Suprapubic skin (tissue), 4 donors: ENCODE measurements at regions not wholly inside any gene's neighbourhood (a gene's known extent, or its start where the extent isn't known, plus 50 kb on each side); places are given as distances from the start of the nearest gene placed in this dataset.

Source experiments
- DNase-seq, 2 donors: peaks; one replicate each; pipeline ENCODE4 v3.0.0-alpha.2; 2019; ENCODE audit warnings: low spot score in 2 of 2
- H3K27ac ChIP-seq: fragments of 200-600 bp; sonication (generic); one replicate; pipeline ENCODE4 v1.5.1; 2019
- H3K27me3 ChIP-seq: fragments of 200-600 bp; sonication (generic); one replicate; pipeline ENCODE4 v1.5.1; 2019
- H3K36me3 ChIP-seq: fragments of 200-600 bp; sonication (generic); one replicate; pipeline ENCODE4 v1.5.1; 2019
- H3K4me1 ChIP-seq: fragments of 200-600 bp; sonication (generic); one replicate; pipeline ENCODE4 v1.5.1; 2019
- H3K4me3 ChIP-seq: fragments of 200-600 bp; sonication (generic); one replicate; pipeline ENCODE4 v1.5.1; 2019; ENCODE audit warnings: mild to moderate bottlenecking
- H3K9me3 ChIP-seq: fragments of 200-600 bp; sonication (generic); one replicate; pipeline ENCODE4 v1.5.1; 2019
- CTCF ChIP-seq, 2 donors: fragments of 200-600 bp in 1 of 2; fragments of 450-650 bp in 1 of 2; sonication (generic) in 1 of 2; IDR thresholded peaks; one replicate each; pipeline ENCODE4 v1.5.1; 2016 to 2019; ENCODE audit warnings: antibody characterized with exemption in 2 of 2, mild to moderate bottlenecking in 1 of 2, moderate library complexity in 1 of 2
- EP300 ChIP-seq: sonication (generic); formaldehyde crosslinking; IDR thresholded peaks from one replicate; pipeline ENCODE4 v1.6.1; 2017; ENCODE audit warnings: antibody characterized with exemption
- POLR2A ChIP-seq, 2 donors: fragments of 450-650 bp; IDR thresholded peaks; one replicate each; pipeline ENCODE4 v1.6.1; 2017; ENCODE audit warnings: antibody characterized with exemption in 2 of 2, mild to moderate bottlenecking in 2 of 2, moderate library complexity in 2 of 2
- POLR2AphosphoS5 ChIP-seq, 3 donors: sonication (generic); formaldehyde crosslinking; IDR thresholded peaks; one replicate each; pipeline ENCODE4 v1.6.1; 2017; ENCODE audit warnings: antibody characterized with exemption in 3 of 3
- WGBS: methylation state at CpG from one replicate; pipeline ENCODE4 v1.1.5; 2018; 5-methylcytosine and 5-hydroxymethylcytosine counted together

GRCh38 chr13:109611912-109612691, 174.3 kb downstream of the IRS2 start:
- whole genome bisulfite sequencing: 66% methylated on average over 3 of the region's 3 CpGs
- H3K36me3 ChIP-seq: no peaks in the 10 kb centered on the region
- H3K4me1 ChIP-seq: no peaks in the 10 kb centered on the region
- H3K27ac ChIP-seq: no peak overlapping the region
- no peak for DNase-seq
- H3K9me3 ChIP-seq: no peaks in the 10 kb centered on the region
- H3K27me3 ChIP-seq: no peaks in the 10 kb centered on the region
- no peak for TF ChIP-seq POLR2AphosphoS5 (IDR thresholded peaks at IDR 0.05)
- TF ChIP-seq POLR2A (IDR thresholded peaks at IDR 0.05): no peak
- TF ChIP-seq CTCF (IDR thresholded peaks at IDR 0.05): no peak
- TF ChIP-seq EP300: no peak
- no peak overlapping the region for H3K4me3 ChIP-seq

- no peak overlapping the region for H3K27ac ChIP-seq
- no peak for TF ChIP-seq EP300
- TF ChIP-seq POLR2AphosphoS5 (IDR thresholded peaks at IDR 0.05): no peak
- TF ChIP-seq POLR2A (IDR thresholded peaks at IDR 0.05): no peak
- no peak for TF ChIP-seq CTCF (IDR thresholded peaks at IDR 0.05)
- 70% methylated on average over 4 of the region's 4 CpGs for whole genome bisulfite sequencing
- no peaks in the 10 kb centered on the region for H3K36me3 ChIP-seq
- DNase-seq: no peak
- no peaks in the 10 kb centered on the region for H3K27me3 ChIP-seq
- H3K9me3 ChIP-seq: no peaks in the 10 kb centered on the region
- H3K4me3 ChIP-seq: no peak overlapping the region
- H3K4me1 ChIP-seq: no peaks in the 10 kb centered on the region
Measured at GRCh38 chr13:109610517-109610916, 175.9 kb downstream of the IRS2 start.

- no peaks in the 10 kb centered on the region for H3K27me3 ChIP-seq
- 93% methylated on average over 3 of the region's 3 CpGs for WGBS
- no peak for TF ChIP-seq POLR2AphosphoS5 (IDR thresholded peaks at IDR 0.05)
- no peak for TF ChIP-seq POLR2A (IDR thresholded peaks at IDR 0.05)
- TF ChIP-seq CTCF (IDR thresholded peaks at IDR 0.05): no peak
- no peak for TF ChIP-seq EP300
- DNase-seq: no peak
- no peak overlapping the region for H3K27ac ChIP-seq
- no peak overlapping the region for H3K4me3 ChIP-seq
- no peaks in the 10 kb centered on the region for H3K4me1 ChIP-seq
- H3K9me3 ChIP-seq: no peaks in the 10 kb centered on the region
- no peaks in the 10 kb centered on the region for H3K36me3 ChIP-seq
Measured at GRCh38 chr13:109608503-109608902, 177.9 kb downstream of the IRS2 start.

GRCh38 chr13:109608059-109608458, 178.3 kb downstream of the IRS2 start:
- Histone ChIP-seq H3K27ac (no peak overlapping the region), H3K4me1 (no peaks in the 10 kb centered on the region), H3K27me3 (no peaks in the 10 kb centered on the region), H3K36me3 (no peaks in the 10 kb centered on the region), H3K9me3 (no peaks in the 10 kb centered on the region), H3K4me3 (no peak overlapping the region)
- 95% methylated on average over 3 of the region's 3 CpGs for WGBS
- no peak for DNase-seq
- TF ChIP-seq EP300 (no peak), POLR2A (IDR thresholded peaks at IDR 0.05) (no peak), POLR2AphosphoS5 (IDR thresholded peaks at IDR 0.05) (no peak), CTCF (IDR thresholded peaks at IDR 0.05) (no peak)

- Histone ChIP-seq H3K4me1 (no peaks in the 10 kb centered on the region), H3K36me3 (no peaks in the 10 kb centered on the region), H3K27me3 (no peaks in the 10 kb centered on the region), H3K4me3 (no peak overlapping the region), H3K9me3 (no peaks in the 10 kb centered on the region), H3K27ac (no peak overlapping the region)
- TF ChIP-seq CTCF (IDR thresholded peaks at IDR 0.05): no peak
- TF ChIP-seq POLR2A (IDR thresholded peaks at IDR 0.05): no peak
- TF ChIP-seq POLR2AphosphoS5 (IDR thresholded peaks at IDR 0.05): no peak
- TF ChIP-seq EP300: no peak
- DNase-seq: no peak
- 30% methylated on average over 2 of the region's 2 CpGs for WGBS
Measured at GRCh38 chr13:109606520-109606919, 179.9 kb downstream of the IRS2 start.
